Ishikawa (cell line): ENCODE measurements at regions not wholly inside any gene's neighbourhood (a gene's known extent, or its start where the extent isn't known, plus 50 kb on each side); places are given as distances from the start of the nearest gene placed in this dataset.

ENCODE experiments used
- CEBPB ChIP-seq: IDR thresholded peaks from 2 replicates; pipeline ENCODE4 v1.6.1; 2012
- CREB1 ChIP-seq: IDR thresholded peaks from 2 replicates; pipeline ENCODE4 v1.6.1; 2012; ENCODE audit warnings: low read depth
- EGR1 ChIP-seq: IDR thresholded peaks from 2 replicates; pipeline ENCODE4 v1.6.1; 2012
- EP300 ChIP-seq: IDR thresholded peaks from 2 replicates; pipeline ENCODE4 v1.6.1; 2012; ENCODE audit warnings: borderline replicate concordance
- FOXM1 ChIP-seq: IDR thresholded peaks from 2 replicates; pipeline ENCODE4 v1.6.1; 2012; ENCODE audit warnings: low read depth, borderline replicate concordance
- NFIC ChIP-seq: IDR thresholded peaks from 2 replicates; pipeline ENCODE4 v1.6.1; 2012
- RAD21 ChIP-seq: IDR thresholded peaks from 2 replicates; pipeline ENCODE4 v1.6.1; 2012; ENCODE audit warnings: low read depth
- TAF1 ChIP-seq: IDR thresholded peaks from 2 replicates; pipeline ENCODE4 v1.6.1; 2012; ENCODE audit warnings: low read depth, mild to moderate bottlenecking
- TCF12 ChIP-seq: IDR thresholded peaks from 2 replicates; pipeline ENCODE4 v1.6.1; 2012; ENCODE audit warnings: low read depth
- TEAD4 ChIP-seq: IDR thresholded peaks from 2 replicates; pipeline ENCODE4 v1.6.1; 2012
- USF1 ChIP-seq: IDR thresholded peaks from 2 replicates; pipeline ENCODE4 v1.6.1; 2012
- YY1 ChIP-seq: IDR thresholded peaks from 2 replicates; pipeline ENCODE4 v1.6.1; 2012; ENCODE audit warnings: low read depth
- ZBTB7A ChIP-seq: IDR thresholded peaks from 2 replicates; pipeline ENCODE4 v1.6.1; 2012; ENCODE audit warnings: low read depth
- TF ChIP-seq, protein P1 (sequence below): IDR thresholded peaks from 2 replicates; pipeline ENCODE4 v1.6.1; 2012; ENCODE audit warnings: low read depth, mild to moderate bottlenecking
- TF ChIP-seq, protein P2 (sequence below): IDR thresholded peaks from 2 replicates; pipeline ENCODE4 v1.6.1; 2012

DNA sequence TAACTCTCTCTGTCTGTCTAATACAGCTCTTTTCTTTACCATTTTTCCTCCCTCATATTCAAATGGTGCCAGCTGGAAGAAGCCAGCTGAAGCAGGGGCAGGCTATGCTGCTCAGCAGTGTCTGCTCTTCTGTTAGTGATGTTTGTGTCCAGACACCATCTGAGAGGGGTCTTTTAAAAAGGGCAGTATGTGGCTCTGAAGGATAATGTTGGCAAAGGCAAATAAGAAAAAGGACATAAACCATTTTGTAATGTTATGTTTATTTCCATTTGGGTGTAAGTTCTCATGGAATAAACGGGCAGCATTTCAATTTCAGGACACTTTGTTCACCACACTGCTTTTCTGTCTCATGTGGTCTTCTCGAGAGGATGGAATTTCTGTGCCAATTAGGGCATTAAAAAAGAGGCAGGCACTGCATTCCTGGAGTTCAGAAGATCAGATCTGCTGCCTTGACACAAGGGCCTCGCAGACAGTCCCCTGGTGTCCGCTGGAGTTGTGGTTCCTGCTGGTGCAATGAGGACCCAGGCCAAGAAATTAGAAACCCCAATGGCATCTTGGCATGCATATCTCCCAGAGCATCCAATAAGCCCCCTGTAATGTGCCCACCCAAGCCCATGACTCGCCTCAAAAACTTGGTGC lies 109.0 kb upstream of the ELMO1 start:
- no peak for TF ChIP-seq CEBPB

GRCh38 chr7:37558320-37559096 lies 109.8 kb upstream of the ELMO1 start:
- TF ChIP-seq CEBPB (no peak), RAD21 (no peak), EP300 (no peak), TAF1 (no peak), TEAD4 (no peak), EGR1 (no peak), CREB1 (no peak), NFIC (no peak), FOXM1 (no peak), TCF12 (no peak), USF1 (no peak), ZBTB7A (no peak), YY1 (no peak)
- TF ChIP-seq, protein P1, sequence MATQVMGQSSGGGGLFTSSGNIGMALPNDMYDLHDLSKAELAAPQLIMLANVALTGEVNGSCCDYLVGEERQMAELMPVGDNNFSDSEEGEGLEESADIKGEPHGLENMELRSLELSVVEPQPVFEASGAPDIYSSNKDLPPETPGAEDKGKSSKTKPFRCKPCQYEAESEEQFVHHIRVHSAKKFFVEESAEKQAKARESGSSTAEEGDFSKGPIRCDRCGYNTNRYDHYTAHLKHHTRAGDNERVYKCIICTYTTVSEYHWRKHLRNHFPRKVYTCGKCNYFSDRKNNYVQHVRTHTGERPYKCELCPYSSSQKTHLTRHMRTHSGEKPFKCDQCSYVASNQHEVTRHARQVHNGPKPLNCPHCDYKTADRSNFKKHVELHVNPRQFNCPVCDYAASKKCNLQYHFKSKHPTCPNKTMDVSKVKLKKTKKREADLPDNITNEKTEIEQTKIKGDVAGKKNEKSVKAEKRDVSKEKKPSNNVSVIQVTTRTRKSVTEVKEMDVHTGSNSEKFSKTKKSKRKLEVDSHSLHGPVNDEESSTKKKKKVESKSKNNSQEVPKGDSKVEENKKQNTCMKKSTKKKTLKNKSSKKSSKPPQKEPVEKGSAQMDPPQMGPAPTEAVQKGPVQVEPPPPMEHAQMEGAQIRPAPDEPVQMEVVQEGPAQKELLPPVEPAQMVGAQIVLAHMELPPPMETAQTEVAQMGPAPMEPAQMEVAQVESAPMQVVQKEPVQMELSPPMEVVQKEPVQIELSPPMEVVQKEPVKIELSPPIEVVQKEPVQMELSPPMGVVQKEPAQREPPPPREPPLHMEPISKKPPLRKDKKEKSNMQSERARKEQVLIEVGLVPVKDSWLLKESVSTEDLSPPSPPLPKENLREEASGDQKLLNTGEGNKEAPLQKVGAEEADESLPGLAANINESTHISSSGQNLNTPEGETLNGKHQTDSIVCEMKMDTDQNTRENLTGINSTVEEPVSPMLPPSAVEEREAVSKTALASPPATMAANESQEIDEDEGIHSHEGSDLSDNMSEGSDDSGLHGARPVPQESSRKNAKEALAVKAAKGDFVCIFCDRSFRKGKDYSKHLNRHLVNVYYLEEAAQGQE = no peak
- TF ChIP-seq, protein P2, sequence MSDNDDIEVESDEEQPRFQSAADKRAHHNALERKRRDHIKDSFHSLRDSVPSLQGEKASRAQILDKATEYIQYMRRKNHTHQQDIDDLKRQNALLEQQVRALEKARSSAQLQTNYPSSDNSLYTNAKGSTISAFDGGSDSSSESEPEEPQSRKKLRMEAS = no peak

DNA sequence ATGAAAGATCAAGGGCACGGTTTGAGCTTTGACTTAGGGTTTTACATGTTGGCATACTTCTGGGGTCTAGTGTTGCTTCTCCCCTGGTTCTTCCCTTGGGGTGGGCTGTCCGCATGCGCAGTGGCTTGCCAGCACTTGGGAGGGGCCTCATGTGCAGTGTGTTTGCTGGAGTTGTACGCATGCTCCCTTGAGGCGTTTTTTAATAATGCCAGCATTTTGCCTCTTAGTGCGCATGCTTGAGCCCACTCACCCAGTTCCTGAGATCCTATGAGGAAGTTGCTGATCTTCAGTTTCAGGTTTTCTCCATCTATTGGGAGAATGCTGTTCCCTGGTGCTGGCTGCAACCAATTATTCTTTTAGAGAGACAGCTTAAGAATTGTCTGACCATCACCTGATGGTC lies 113.4 kb upstream of the GPR141 start:
- TF ChIP-seq RAD21 = no peak
- no peak for TF ChIP-seq CEBPB
- no peak for TF ChIP-seq TCF12
- no peak for TF ChIP-seq ZBTB7A
- TF ChIP-seq EP300 = no peak
- TF ChIP-seq, protein P2 = no peak
- TF ChIP-seq TAF1 = no peak
- no peak for TF ChIP-seq CREB1
- TF ChIP-seq USF1 = no peak
- TF ChIP-seq EGR1 = no peak
- TF ChIP-seq, protein P1 = no peak
- TF ChIP-seq TEAD4 = no peak
- no peak for TF ChIP-seq FOXM1

- no peak for TF ChIP-seq EGR1
- no peak for TF ChIP-seq YY1
- TF ChIP-seq TEAD4 = no peak
- TF ChIP-seq TCF12 = no peak
- TF ChIP-seq, protein P2 = no peak
- TF ChIP-seq ZBTB7A = no peak
- no peak for TF ChIP-seq RAD21
- no peak for TF ChIP-seq FOXM1
Observed at GRCh38 chr7:37571806-37572205, 111.8 kb upstream of the GPR141 start.

DNA sequence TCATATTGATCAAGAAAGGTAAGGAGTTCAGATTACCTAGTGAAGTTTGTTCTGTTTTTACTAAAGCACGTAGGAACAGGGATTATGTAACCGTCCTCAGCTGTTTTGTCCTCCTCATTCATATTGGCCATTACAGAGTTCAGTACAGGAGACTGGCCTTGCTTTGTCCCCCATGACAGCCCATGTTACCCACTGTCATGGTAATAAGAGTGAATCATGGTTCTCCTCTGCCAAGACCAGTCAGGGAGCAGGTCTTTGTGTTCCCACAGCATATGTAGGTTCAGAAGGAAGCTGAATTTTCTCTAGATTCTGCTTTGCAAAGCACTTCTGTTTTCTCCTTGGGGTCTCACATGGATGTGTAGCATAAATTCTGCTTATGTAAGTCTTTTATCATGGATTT lies 106.2 kb upstream of the GPR141 start:
- TF ChIP-seq, protein P2 = no peak
- TF ChIP-seq TCF12 (no peak), NFIC (no peak), EGR1 (no peak), CREB1 (no peak), TAF1 (no peak), YY1 (no peak), USF1 (no peak), FOXM1 (no peak), EP300 (no peak)
